Fibroblast of gingiva (primary cell): ENCODE measurements at regions not wholly inside any gene's neighbourhood (a gene's known extent, or its start where the extent isn't known, plus 50 kb on each side); places are given as distances from the start of the nearest gene placed in this dataset.

Experiments
- DNase-seq: peaks from one replicate; pipeline ENCODE4 v3.0.0-alpha.2; 2011; ENCODE audit warnings: low read depth

DNA sequence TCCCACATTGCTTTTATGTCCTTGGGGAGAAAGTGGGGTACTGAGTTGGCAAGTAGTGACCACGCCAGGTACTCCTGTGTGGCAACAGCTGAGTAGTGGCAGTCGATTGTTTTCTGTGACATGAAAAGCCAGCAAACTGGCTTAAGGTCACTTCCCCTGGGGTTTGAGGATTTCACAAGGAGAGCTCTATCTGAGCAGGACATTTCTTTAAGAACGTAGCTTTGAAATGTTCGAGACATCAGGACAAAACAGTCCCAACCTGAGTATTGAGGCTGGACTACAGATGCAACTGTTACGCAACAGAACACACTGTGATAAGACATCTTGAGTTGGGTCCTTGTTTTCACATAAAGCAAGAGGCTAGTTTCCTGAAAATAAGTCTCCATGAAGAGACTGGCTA is 146.7 kb upstream of the KLF14 start:
- DNase-seq, result no peak

GRCh38 chr7:130881091-130881798 is 147.2 kb upstream of the KLF14 start:
- DNase-seq, result no peak

- no peak for DNase-seq
These were observed 147.8 kb upstream of the KLF14 start for GRCh38 chr7:130881799-130882141.

DNA sequence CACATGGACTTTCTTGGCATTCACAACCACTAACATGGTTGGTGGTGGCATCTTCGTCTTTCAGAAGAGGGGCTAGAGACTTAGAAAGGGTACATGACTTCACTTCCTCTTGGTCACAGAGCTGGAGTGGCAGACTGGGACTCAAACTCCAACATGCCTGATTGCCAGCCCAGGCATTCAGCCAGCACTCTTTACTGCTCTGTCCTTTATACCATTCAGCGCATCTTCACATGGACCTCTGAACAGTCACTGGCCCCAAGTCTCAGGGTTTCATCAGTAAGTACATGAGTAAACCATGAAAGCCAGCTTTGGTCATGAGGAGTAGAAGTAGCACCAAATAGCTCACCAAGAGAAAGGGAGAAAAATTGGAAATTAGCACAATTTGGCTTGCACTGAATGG is 148.4 kb upstream of the KLF14 start:
- no peak for DNase-seq

DNA sequence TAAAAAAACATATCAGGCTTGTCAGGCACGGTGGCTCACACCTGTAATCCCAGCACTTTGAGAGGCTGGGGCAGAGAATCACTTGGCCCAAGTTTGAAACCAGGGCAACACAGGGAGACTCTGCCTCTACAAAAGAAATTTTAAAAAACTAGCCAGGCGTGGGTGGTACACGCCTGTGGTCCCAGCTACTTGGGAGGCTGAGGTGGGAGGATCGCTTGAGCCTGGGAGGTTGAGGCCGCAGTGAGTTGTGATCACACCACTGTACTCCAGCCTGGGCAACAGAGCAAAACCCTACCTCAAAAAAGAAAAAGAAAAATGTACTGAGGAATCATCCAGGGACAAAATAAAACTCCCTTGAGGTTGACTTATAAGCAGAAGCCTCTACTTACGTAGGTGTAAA is 149.9 kb upstream of the KLF14 start:
- no peak for DNase-seq

DNA sequence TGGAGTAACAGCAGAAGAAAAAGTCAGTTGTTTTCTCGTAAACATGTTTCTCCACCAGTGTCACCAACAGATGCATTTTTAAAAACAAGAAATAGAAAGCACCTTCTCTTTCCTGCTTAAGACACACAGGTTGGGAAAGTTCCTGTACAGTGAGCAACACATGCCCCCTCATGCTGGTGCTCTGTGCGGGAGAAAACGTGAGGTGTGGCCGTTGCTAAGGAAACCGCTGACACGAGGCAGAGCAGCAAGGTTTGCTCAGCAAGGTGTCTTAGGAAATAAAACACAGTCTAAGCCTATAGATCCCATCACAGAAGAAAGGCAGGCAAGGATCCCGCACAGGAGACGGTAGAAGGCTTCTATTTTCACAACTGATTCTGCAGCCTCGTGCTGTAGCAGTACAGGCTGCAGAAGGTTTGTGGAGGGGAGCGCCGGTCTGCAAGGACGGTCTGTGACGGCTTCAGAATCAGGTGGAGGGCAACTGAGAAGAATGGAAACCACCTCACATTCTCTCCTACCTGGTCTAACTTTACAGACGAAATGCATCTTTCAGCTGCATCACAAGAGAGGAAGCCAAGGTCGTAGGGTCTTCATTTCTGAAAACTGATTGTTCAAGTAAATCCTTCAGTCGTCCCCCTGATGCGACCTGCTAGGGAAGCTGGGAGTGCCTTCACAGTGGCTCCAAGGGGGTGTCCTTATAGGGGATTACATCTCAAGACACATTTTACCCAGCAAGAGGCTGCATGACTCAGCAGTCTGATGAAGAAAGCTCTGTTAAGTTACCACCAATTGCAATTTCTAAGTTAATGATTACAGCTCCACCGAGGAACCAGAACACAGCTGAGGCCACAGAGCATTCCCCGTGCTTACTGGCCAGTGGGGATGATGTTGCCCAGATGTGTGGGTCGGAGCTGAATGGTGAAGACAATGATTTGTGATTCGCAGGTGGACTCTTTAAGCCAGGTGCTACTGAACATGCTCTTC is 150.7 kb upstream of the KLF14 start:
- peak; percentile 52 for DNase-seq

- peak; percentile 72 for DNase-seq
These were observed 152.6 kb upstream of the KLF14 start for GRCh38 chr7:130886438-130887135.

- DNase-seq, result peak; percentile 70
These were observed 153.4 kb upstream of the KLF14 start for GRCh38 chr7:130887182-130887956.

DNA sequence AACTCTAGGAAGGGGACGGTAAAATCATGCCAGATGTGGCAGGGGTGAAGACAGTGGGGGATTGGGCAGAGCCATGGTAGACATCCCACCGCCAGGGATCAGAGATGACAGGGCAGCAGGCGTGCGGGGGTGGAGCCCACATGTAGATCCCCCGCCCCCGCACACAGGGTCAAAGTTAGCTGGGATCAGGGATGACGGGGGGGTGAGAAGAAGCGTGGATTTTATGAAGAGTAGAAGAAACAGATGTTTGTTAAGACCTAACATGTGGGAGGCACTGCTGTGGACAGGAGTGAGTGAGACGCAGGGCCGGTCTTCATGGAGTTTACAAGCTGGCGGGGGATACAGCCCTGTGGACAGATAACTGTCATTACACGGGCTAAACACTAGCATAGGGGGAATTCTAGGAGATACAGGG is 154.0 kb upstream of the KLF14 start:
- no peak for DNase-seq

DNA sequence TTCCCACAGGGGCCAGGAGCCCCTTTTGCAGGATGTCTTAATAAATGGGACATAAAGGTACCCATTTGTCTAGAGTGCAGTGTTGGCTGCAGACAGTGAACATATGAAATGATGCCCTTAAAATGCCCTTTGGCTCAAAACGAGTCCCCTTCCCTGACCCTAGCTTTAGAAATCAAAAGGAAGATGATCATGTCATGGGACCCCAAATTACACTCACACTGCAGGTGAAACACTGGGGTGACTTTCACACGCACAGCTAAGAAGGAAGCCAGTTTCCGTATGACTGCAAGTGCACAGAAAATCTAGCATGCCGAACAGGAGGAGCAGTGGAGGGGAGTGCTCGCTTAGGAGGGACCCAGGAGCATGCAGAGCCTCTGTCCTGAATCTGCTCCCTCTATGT is 154.5 kb upstream of the KLF14 start:
- no peak for DNase-seq

- peak; percentile 97 for DNase-seq
These were observed 156.4 kb upstream of the KLF14 start for GRCh38 chr7:130890176-130891020.

- peak; percentile 96 for DNase-seq
These were observed 157.5 kb upstream of the KLF14 start for GRCh38 chr7:130891254-130892094.

GRCh38 chr7:130893441-130893894 is 159.5 kb upstream of the KLF14 start:
- DNase-seq, result peak; percentile 76

DNA sequence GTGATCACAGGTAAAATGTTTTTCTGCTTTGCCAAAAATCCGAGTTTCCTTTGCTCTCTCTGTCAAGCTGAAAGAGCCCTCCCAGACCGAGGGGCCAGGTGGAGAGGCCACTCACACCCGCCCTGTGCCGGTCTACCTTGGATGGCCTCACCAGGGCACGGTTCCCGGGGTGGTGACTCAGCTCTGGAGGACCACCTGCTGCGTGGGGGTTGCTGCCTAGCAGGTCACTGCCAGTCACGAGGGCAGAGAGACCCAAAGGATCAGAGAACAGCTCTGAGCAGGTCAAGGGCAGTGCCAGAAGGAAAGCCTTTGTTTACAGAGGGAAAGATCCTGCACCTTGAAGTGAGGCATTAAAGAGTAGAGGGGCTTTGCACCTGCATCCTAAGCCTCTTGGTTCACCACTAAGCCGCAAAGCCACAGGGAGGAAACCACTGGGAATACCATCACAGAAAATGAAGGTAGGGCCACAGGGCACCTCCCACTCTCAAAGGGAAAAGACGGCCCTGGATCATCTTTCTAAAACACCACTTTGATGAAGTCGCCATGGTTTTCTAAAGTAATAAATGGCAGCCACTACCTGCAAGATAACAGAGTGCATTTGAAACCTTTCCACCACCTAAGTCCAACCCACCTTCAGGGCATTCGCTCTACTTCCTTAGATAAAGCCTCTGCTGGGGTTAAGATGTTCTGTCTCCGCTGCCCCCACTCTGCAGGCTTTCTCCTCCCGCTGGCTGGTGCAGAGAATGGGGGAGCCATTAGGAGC is 160.3 kb upstream of the KLF14 start:
- DNase-seq, result peak; percentile 53

DNA sequence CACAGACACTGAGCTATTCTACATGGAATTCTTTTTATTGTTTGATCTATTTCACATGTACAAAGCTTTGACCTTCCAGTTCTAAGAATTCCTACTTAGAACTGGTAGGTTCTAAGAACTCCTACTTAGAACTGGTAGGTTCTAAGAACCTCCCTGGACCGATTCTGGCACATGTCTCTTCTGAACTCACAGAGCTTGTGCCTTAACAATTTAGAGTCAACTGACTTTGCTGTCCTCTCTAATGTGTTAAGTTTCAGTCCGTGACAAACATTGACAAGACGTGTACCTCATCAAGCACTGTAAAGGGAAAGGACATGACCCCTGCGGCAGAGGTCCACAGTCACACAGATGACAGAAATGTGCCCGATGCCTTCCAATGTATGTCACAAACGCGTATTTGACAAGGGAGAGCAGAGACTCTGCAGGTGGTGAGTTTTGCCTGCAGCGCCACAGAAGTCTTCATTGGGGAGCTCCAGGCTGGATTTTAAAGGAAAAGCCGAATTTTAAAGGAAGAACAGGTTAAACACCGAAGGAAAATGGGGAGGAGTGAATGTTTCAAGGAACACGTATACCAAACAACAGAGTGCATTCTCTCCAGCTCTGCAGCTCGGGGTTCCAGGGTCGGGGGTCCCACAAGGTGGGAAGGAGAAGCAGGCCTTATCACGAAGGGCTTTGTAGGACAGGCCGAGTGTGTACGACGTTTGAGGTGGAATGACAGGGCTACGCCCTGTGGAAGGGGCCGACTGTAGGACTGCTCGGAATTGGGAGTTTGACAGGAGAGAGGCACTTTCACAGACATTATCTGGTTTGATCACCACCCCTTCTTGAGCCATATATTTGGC is 161.1 kb upstream of the KLF14 start:
- no peak for DNase-seq

- peak; percentile 64 for DNase-seq
These were observed 162.3 kb upstream of the KLF14 start for GRCh38 chr7:130896051-130896881.

DNA sequence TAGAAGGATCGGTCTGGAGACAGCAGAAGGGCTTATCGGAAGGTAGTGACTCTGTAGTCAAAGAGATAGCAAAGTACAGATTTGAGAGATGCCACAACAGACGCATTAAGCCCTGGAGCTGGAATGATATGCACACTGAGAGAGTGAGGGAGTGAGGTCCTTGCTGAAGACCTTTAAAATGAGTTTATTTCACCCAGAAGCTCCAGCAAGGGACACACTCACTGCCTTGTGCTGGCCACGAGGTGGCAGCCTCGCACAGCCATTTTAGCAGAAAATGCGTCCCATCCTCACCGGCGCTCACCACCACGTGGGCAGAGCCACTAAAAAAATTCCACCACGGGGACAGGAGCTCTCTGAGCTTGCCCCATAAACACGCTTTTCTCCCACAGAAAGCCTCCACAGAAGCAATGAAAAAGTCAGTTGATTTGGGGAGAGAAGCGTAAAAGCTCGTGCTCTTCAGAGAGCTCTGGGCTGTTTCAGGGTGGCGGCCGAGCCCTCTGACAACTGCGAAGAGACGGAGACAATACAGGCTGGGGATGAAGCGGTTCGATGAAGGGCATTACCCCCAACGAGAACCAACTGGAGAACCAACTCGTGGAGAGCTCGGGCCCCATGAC is 163.0 kb upstream of the KLF14 start:
- DNase-seq, result peak; percentile 86
